SK-N-SH (cell line): ENCODE measurements at regions not wholly inside any gene's neighbourhood (a gene's known extent, or its start where the extent isn't known, plus 50 kb on each side); places are given as distances from the start of the nearest gene placed in this dataset.
"Not testable (repeated sequence)": the region's sequence is repeated elsewhere in the genome, so short reads cannot be mapped to it uniquely, and the experiment has no call there.

Source experiments
- CTCF ChIA-PET: fragments of 300-600, 350-600 bp; formaldehyde crosslinking; extraction: SDS; loops from one replicate; lab custom pipeline; 2021; lab: Yijun Ruan, JAX
- POLR2A ChIA-PET: fragments of 350-600 bp; sonication (Branson Sonifier 250); formaldehyde crosslinking; extraction: SDS; loops from one replicate; lab custom pipeline; 2020; ENCODE audit warnings: antibody characterized with exemption, inconsistent platforms; lab: Yijun Ruan, JAX
- DNase-seq: peaks from one replicate; pipeline ENCODE4 v3.0.0; 2012
- H2AFZ ChIP-seq: fragments of 200-600 bp; sonication (generic); 2 replicates; pipeline ENCODE4 v1.8.1; 2016; ENCODE audit warnings: antibody characterized with exemption, mild to moderate bottlenecking, low read depth
- H3F3A ChIP-seq: fragments of 200-600 bp; sonication (generic); replicated peaks from 2 replicates; pipeline ENCODE3; 2016; ENCODE audit warnings: antibody characterized with exemption, mild to moderate bottlenecking; ENCODE audit not compliant: insufficient read depth
- H3K27ac ChIP-seq, 2 experiments: fragments of 200-500 bp in 1 of 2; fragments of 200-600 bp in 1 of 2; sonication (Bioruptor generic) in 1 of 2; sonication (generic), shearing (Covaris generic) in 1 of 2; 2 replicates each; pipeline versions ENCODE4 v1.5.1 to v1.6.1; 2014 to 2016; ENCODE audit warnings: low read depth in 2 of 2, inconsistent platforms in 1 of 2, low read length in 1 of 2, mild to moderate bottlenecking in 1 of 2, mixed read lengths in 1 of 2
- H3K27me3 ChIP-seq: fragments of 200-600 bp; sonication (generic), shearing (Covaris generic); 2 replicates; pipeline ENCODE4 v1.6.1; 2016; ENCODE audit warnings: mixed run types; ENCODE audit not compliant: insufficient read depth
- H3K36me3 ChIP-seq, 2 experiments: fragments of 200-500 bp in 1 of 2; fragments of 200-600 bp in 1 of 2; sonication (Bioruptor generic) in 1 of 2; sonication (generic) in 1 of 2; replicated peaks in 1 of 2; 2 replicates each; pipeline versions ENCODE3 to v1.5.1; 2014 to 2016; ENCODE audit warnings: low read length in 1 of 2, mild to moderate bottlenecking in 1 of 2; ENCODE audit not compliant: insufficient read depth in 2 of 2, control insufficient read depth in 1 of 2
- H3K4me1 ChIP-seq, 2 experiments: fragments of 200-500 bp in 1 of 2; fragments of 200-600 bp in 1 of 2; sonication (Bioruptor generic) in 1 of 2; sonication (generic), shearing (Covaris generic) in 1 of 2; 2 replicates each; pipeline versions ENCODE4 v1.5.1 to v1.6.1; 2014 to 2016; ENCODE audit warnings: low read depth in 1 of 2, low read length in 1 of 2, mixed run types in 1 of 2; ENCODE audit not compliant: insufficient read depth in 2 of 2, control insufficient read depth in 1 of 2
- H3K4me2 ChIP-seq: fragments of 200-600 bp; sonication (generic), shearing (Covaris generic); 2 replicates; pipeline ENCODE4 v1.6.1; 2017; ENCODE audit warnings: mixed run types
- H3K4me3 ChIP-seq, 2 experiments: fragments of 200-500 bp in 1 of 2; fragments of 200-600 bp in 1 of 2; sonication (Bioruptor generic) in 1 of 2; sonication (generic), shearing (Covaris generic) in 1 of 2; 2 replicates each; pipeline versions ENCODE4 v1.5.1 to v1.8.1; 2014 to 2016; ENCODE audit warnings: low read depth in 2 of 2, inconsistent platforms in 1 of 2, low read length in 1 of 2, mild to moderate bottlenecking in 1 of 2, mixed read lengths in 1 of 2, moderate library complexity in 1 of 2
- H3K79me2 ChIP-seq: fragments of 200-600 bp; sonication (generic); 2 replicates; pipeline ENCODE4 v1.8.1; 2017; ENCODE audit warnings: mild to moderate bottlenecking; ENCODE audit not compliant: insufficient read depth
- H3K9ac ChIP-seq: fragments of 200-600 bp; sonication (generic); 2 replicates; pipeline ENCODE4 v1.6.1; 2017; ENCODE audit warnings: mixed run types
- H3K9me2 ChIP-seq: fragments of 200-600 bp; sonication (generic); 2 replicates; pipeline ENCODE4 v1.6.1; 2017; ENCODE audit warnings: mixed run types
- H3K9me3 ChIP-seq: fragments of 200-600 bp; sonication (generic); 2 replicates; pipeline ENCODE4 v1.6.1; 2017; ENCODE audit warnings: mixed run types, mild to moderate bottlenecking, moderate library complexity
- H4K20me1 ChIP-seq: fragments of 200-600 bp; sonication (generic); 2 replicates; pipeline ENCODE4 v1.6.1; 2017; ENCODE audit warnings: mild to moderate bottlenecking, mixed run types; ENCODE audit not compliant: insufficient read depth
- CHD2 ChIP-seq: fragments of 150-350 bp; IDR thresholded peaks from 2 replicates; pipeline ENCODE4 v1.6.1; 2018; ENCODE audit warnings: low read length; ENCODE audit not compliant: partially characterized antibody
- ELF1 ChIP-seq: IDR thresholded peaks from 2 replicates; pipeline ENCODE4 v1.4.0; 2012
- EZH2phosphoT487 ChIP-seq: fragments of 200-600 bp; sonication (generic); IDR thresholded peaks from 2 replicates; pipeline ENCODE4 v1.6.1; 2017; ENCODE audit warnings: low read depth, mixed run types, mild to moderate bottlenecking, antibody characterized with exemption, moderate library complexity, borderline replicate concordance
- NRF1 ChIP-seq: IDR thresholded peaks from 2 replicates; pipeline ENCODE4 v1.6.1; 2012; ENCODE audit warnings: low read depth, mild to moderate bottlenecking, low read length
- RAD21 ChIP-seq: IDR thresholded peaks from 2 replicates; pipeline ENCODE4 v1.6.1; 2012; ENCODE audit warnings: mild to moderate bottlenecking, low read length
- WGBS: methylation state at CpG from one replicate; pipeline ENCODE4 v1.1.6; 2017; ENCODE audit warnings: low lambda C conversion rate; 5-methylcytosine and 5-hydroxymethylcytosine counted together
- TF ChIP-seq, protein P1 (sequence below): fragments of 150-350 bp; IDR thresholded peaks from 2 replicates; pipeline ENCODE4 v1.6.1; 2016; ENCODE audit warnings: mild to moderate bottlenecking, low read depth, low read length

DNA sequence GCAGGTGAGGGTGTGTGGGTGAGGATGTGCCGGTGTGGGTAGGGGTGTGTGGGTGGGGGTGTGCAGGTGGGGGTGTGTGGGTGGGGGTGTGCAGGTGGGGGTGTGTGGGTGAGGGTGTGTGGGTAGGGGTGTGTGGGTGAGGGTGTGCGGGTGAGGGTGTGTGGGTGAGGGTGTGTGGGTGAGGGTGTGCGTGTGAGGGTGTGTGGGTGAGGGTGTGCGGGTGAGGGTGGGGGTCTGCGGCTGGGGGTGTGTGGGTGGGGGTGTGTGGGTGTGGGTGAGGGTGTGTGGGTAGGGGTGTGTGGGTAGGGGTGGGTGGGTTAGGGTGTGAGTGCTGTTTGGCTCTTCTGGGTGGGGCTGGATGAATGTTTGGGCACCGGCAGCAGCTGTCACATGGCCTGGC lies 241.4 kb upstream of the POTED start (continued):
- TF ChIP-seq EZH2phosphoT487 (no peak), RAD21 (no peak), NRF1 (no peak), CHD2 (no peak), ELF1 (no peak)
- TF ChIP-seq, protein P1, sequence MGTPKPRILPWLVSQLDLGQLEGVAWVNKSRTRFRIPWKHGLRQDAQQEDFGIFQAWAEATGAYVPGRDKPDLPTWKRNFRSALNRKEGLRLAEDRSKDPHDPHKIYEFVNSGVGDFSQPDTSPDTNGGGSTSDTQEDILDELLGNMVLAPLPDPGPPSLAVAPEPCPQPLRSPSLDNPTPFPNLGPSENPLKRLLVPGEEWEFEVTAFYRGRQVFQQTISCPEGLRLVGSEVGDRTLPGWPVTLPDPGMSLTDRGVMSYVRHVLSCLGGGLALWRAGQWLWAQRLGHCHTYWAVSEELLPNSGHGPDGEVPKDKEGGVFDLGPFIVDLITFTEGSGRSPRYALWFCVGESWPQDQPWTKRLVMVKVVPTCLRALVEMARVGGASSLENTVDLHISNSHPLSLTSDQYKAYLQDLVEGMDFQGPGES, result no peak
- TF ChIP-seq, all 33 proteins: peak for 0

DNA sequence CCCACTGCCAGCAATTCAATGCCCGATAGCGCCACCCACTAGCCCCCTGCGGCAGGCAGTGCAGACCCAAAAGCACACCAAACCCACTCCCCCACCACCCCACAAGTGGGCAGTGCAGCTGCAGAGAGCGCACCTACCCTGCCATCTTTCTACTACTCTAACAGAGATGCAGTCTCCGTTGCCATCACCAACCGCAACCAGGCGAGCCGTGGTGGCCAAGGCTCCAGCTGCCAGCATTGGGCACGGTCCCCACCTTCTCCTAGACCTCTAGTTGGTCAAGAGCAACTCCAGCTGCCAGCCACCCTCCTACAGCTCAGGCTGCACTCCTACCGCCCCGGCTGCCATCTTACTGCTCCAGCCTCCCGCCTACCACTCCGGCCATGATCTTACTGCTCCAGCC lies 236.9 kb upstream of the POTED start:
- WGBS, result no CpG with 5 or more reads among the region's 13 CpGs
- POLR2A ChIA-PET, result not testable (repeated sequence)

GRCh38 chr21:13378943-13379342 lies 230.6 kb upstream of the POTED start:
- DNase-seq, H3F3A ChIP-seq, H4K20me1 ChIP-seq, H3K4me1 ChIP-seq, H3K27ac ChIP-seq, H3K79me2 ChIP-seq, H3K36me3 ChIP-seq, H3K9ac ChIP-seq, H2AFZ ChIP-seq, H3K9me2 ChIP-seq, H3K4me3 ChIP-seq, POLR2A ChIA-PET, H3K9me3 ChIP-seq, CTCF ChIA-PET, H3K27me3 ChIP-seq, H3K4me2 ChIP-seq: not testable (repeated sequence)
- 36% methylated on average over 15 of the region's 19 CpGs for WGBS

More for the DNA sequence above, 236.9 kb upstream of the POTED start:
- H4K20me1 ChIP-seq, H3K79me2 ChIP-seq, H3K4me3 ChIP-seq, H3K9me3 ChIP-seq, H3K4me1 ChIP-seq, H3K9ac ChIP-seq, CTCF ChIA-PET, DNase-seq, H3K9me2 ChIP-seq, H3K36me3 ChIP-seq, H3K27me3 ChIP-seq, H3K4me2 ChIP-seq, H3K27ac ChIP-seq, H3F3A ChIP-seq, H2AFZ ChIP-seq: not testable (repeated sequence)

- H3K9me2 ChIP-seq, H3K9ac ChIP-seq, H3K4me1 ChIP-seq, H3K27me3 ChIP-seq, H3K36me3 ChIP-seq, H4K20me1 ChIP-seq, H3F3A ChIP-seq, H3K4me3 ChIP-seq, POLR2A ChIA-PET, H2AFZ ChIP-seq, H3K79me2 ChIP-seq, H3K27ac ChIP-seq, H3K9me3 ChIP-seq, CTCF ChIA-PET, DNase-seq, H3K4me2 ChIP-seq: not testable (repeated sequence)
- WGBS, result 44% methylated on average over 9 of the region's 18 CpGs
These were observed 230.0 kb upstream of the POTED start for GRCh38 chr21:13379566-13379965.

- POLR2A ChIA-PET, H3K4me1 ChIP-seq, H3K27ac ChIP-seq, H3F3A ChIP-seq, H3K9me2 ChIP-seq, H3K9me3 ChIP-seq, H3K9ac ChIP-seq, DNase-seq, H3K27me3 ChIP-seq, CTCF ChIA-PET, H3K4me2 ChIP-seq, H4K20me1 ChIP-seq, H3K79me2 ChIP-seq, H2AFZ ChIP-seq, H3K4me3 ChIP-seq, H3K36me3 ChIP-seq: not testable (repeated sequence)
- WGBS, result 7% methylated on average over 3 of the region's 17 CpGs
These were observed 229.0 kb upstream of the POTED start for GRCh38 chr21:13380561-13380960.

- H3K27ac ChIP-seq, H3K9ac ChIP-seq, H4K20me1 ChIP-seq, CTCF ChIA-PET, H3K4me2 ChIP-seq, H2AFZ ChIP-seq, H3K27me3 ChIP-seq, DNase-seq, H3K9me3 ChIP-seq, H3F3A ChIP-seq, H3K4me3 ChIP-seq, H3K4me1 ChIP-seq, H3K9me2 ChIP-seq, H3K36me3 ChIP-seq, H3K79me2 ChIP-seq, POLR2A ChIA-PET: not testable (repeated sequence)
- 0% methylated on average over 3 of the region's 3 CpGs for WGBS
These were observed 225.4 kb upstream of the POTED start for GRCh38 chr21:13384143-13384542.
